PFSK-1 (cell line): ENCODE measurements at regions not wholly inside any gene's neighbourhood (a gene's known extent, or its start where the extent isn't known, plus 50 kb on each side); places are given as distances from the start of the nearest gene placed in this dataset.

Source experiments
- FOXP2 ChIP-seq: optimal IDR thresholded peaks from 2 replicates; pipeline ENCODE3; 2011; ENCODE audit warnings: borderline replicate concordance, control low read depth, inconsistent platforms; ENCODE audit not compliant: insufficient read depth; ENCODE audit errors: extremely low read length, extremely low read depth
- POLR2AphosphoS5 ChIP-seq: IDR thresholded peaks from 2 replicates; pipeline ENCODE4 v1.6.1; 2012; ENCODE audit warnings: low read depth, mild to moderate bottlenecking, control low read depth, low read length, moderate library complexity
- SIN3A ChIP-seq: IDR thresholded peaks from 2 replicates; pipeline ENCODE4 v1.6.1; 2012; ENCODE audit warnings: mild to moderate bottlenecking, low read length, moderate library complexity, borderline replicate concordance; ENCODE audit not compliant: insufficient read depth
- TAF1 ChIP-seq: IDR thresholded peaks from 2 replicates; pipeline ENCODE4 v1.6.1; 2012; ENCODE audit warnings: low read length, control low read depth, borderline replicate concordance; ENCODE audit not compliant: insufficient read depth
- TF ChIP-seq, protein P1 (sequence below), 2 experiments: IDR thresholded peaks; 2 replicates each; pipeline versions ENCODE4 v1.6.1 to v1.8.0; 2011 to 2012; ENCODE audit warnings: low read depth in 2 of 2, low read length in 2 of 2, control low read depth in 1 of 2, inconsistent platforms in 1 of 2, mild to moderate bottlenecking in 1 of 2, moderate library complexity in 1 of 2; ENCODE audit not compliant: insufficient read depth in 1 of 2

- TF ChIP-seq, protein P1, sequence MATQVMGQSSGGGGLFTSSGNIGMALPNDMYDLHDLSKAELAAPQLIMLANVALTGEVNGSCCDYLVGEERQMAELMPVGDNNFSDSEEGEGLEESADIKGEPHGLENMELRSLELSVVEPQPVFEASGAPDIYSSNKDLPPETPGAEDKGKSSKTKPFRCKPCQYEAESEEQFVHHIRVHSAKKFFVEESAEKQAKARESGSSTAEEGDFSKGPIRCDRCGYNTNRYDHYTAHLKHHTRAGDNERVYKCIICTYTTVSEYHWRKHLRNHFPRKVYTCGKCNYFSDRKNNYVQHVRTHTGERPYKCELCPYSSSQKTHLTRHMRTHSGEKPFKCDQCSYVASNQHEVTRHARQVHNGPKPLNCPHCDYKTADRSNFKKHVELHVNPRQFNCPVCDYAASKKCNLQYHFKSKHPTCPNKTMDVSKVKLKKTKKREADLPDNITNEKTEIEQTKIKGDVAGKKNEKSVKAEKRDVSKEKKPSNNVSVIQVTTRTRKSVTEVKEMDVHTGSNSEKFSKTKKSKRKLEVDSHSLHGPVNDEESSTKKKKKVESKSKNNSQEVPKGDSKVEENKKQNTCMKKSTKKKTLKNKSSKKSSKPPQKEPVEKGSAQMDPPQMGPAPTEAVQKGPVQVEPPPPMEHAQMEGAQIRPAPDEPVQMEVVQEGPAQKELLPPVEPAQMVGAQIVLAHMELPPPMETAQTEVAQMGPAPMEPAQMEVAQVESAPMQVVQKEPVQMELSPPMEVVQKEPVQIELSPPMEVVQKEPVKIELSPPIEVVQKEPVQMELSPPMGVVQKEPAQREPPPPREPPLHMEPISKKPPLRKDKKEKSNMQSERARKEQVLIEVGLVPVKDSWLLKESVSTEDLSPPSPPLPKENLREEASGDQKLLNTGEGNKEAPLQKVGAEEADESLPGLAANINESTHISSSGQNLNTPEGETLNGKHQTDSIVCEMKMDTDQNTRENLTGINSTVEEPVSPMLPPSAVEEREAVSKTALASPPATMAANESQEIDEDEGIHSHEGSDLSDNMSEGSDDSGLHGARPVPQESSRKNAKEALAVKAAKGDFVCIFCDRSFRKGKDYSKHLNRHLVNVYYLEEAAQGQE (IDR thresholded peaks at IDR 0.05; ENCODE audit: insufficient read depth in 1 of 2, low read depth in 2 of 2, low read length in 2 of 2), result no peak
- TF ChIP-seq TAF1 (no peak), FOXP2 (no peak), SIN3A (no peak), POLR2AphosphoS5 (no peak)
These were observed 236.7 kb downstream of the PAX1 start for GRCh38 chr20:21941941-21942805.

GRCh38 chr20:21936720-21937380 lies 231.4 kb downstream of the PAX1 start:
- no peak for TF ChIP-seq TAF1
- no peak for TF ChIP-seq SIN3A
- TF ChIP-seq, protein P1 (IDR thresholded peaks at IDR 0.05; ENCODE audit: insufficient read depth in 1 of 2, low read depth in 2 of 2, low read length in 2 of 2), result no peak
- no peak for TF ChIP-seq FOXP2
- no peak for TF ChIP-seq POLR2AphosphoS5

GRCh38 chr20:21936261-21936660 lies 230.8 kb downstream of the PAX1 start:
- TF ChIP-seq FOXP2, result no peak
- TF ChIP-seq, protein P1 (IDR thresholded peaks at IDR 0.05; ENCODE audit: insufficient read depth in 1 of 2, low read depth in 2 of 2, low read length in 2 of 2), result no peak
- no peak for TF ChIP-seq TAF1
- no peak for TF ChIP-seq POLR2AphosphoS5
- TF ChIP-seq SIN3A, result no peak

- TF ChIP-seq, protein P1 (IDR thresholded peaks at IDR 0.05; ENCODE audit: insufficient read depth in 1 of 2, low read depth in 2 of 2, low read length in 2 of 2), result no peak
- TF ChIP-seq SIN3A (no peak), TAF1 (no peak), FOXP2 (no peak), POLR2AphosphoS5 (no peak)
These were observed 228.1 kb downstream of the PAX1 start for GRCh38 chr20:21933526-21933925.
